OCI-LY7 (cell line): ENCODE measurements at regions not wholly inside any gene's neighbourhood (a gene's known extent, or its start where the extent isn't known, plus 50 kb on each side); places are given as distances from the start of the nearest gene placed in this dataset.

Experiments
- BruUV-seq: library from RNA; stranded (reverse); fragments of 400-500 nt; replicated peaks from 2 replicates; lab custom pipeline; 2021; lab: Mats Ljungman, UMichigan
- CTCF ChIA-PET: fragments of 300-600 bp; sonication (Branson Sonifier 250); formaldehyde crosslinking; loops from one replicate; lab custom pipeline; 2022; ENCODE audit warnings: antibody characterized with exemption; ENCODE audit not compliant: unreplicated experiment; lab: Charles Lee
- POLR2A ChIA-PET: fragments of 300-600 bp; sonication (Branson Sonifier 250); formaldehyde crosslinking; loops from one replicate; lab custom pipeline; 2022; ENCODE audit warnings: antibody characterized with exemption; lab: Charles Lee
- DNase-seq: peaks from one replicate; pipeline ENCODE4 v3.0.0-alpha.2; 2015; ENCODE audit warnings: low spot score
- H2AFZ ChIP-seq: fragments of 200-600 bp; sonication (generic), shearing (Covaris generic); 2 replicates; pipeline ENCODE4 v1.6.1; 2014; ENCODE audit warnings: mild to moderate bottlenecking, antibody characterized with exemption, low read length, moderate library complexity
- H3K27ac ChIP-seq: fragments of 200-600 bp; sonication (generic); 2 replicates; pipeline ENCODE4 v1.5.1; 2014; ENCODE audit warnings: mixed run types, low read depth, mild to moderate bottlenecking, moderate library complexity, low read length, inconsistent platforms; ENCODE audit not compliant: poor library complexity, severe bottlenecking
- H3K36me3 ChIP-seq: fragments of 200-600 bp; sonication (generic); 2 replicates; pipeline ENCODE4 v1.6.1; 2014; ENCODE audit warnings: mild to moderate bottlenecking, antibody characterized with exemption, low read length, moderate library complexity, mixed read lengths; ENCODE audit not compliant: insufficient read depth
- H3K4me1 ChIP-seq: fragments of 200-600 bp; sonication (generic); 2 replicates; pipeline ENCODE4 v1.5.1; 2014; ENCODE audit warnings: mild to moderate bottlenecking, low read length; ENCODE audit not compliant: insufficient read depth, poor library complexity, severe bottlenecking
- H3K4me2 ChIP-seq: fragments of 200-600 bp; sonication (generic); 2 replicates; pipeline ENCODE4 v1.6.1; 2014; ENCODE audit warnings: mild to moderate bottlenecking, low read length
- H3K4me3 ChIP-seq: fragments of 200-600 bp; sonication (generic); 2 replicates; pipeline ENCODE4 v1.5.1; 2014; ENCODE audit warnings: mild to moderate bottlenecking, low read depth, low read length; ENCODE audit not compliant: poor library complexity, severe bottlenecking
- H3K79me2 ChIP-seq: fragments of 200-600 bp; sonication (generic); 2 replicates; pipeline ENCODE4 v1.6.1; 2016; ENCODE audit warnings: low read depth, mild to moderate bottlenecking, low read length, moderate library complexity, mixed read lengths; ENCODE audit not compliant: insufficient read depth
- H3K9me2 ChIP-seq: fragments of 200-600 bp; sonication (generic); 2 replicates; pipeline ENCODE4 v1.6.1; 2016; ENCODE audit warnings: mild to moderate bottlenecking, low read length, mixed read lengths; ENCODE audit not compliant: insufficient read depth
- H3K9me3 ChIP-seq: fragments of 200-600 bp; sonication (generic); 2 replicates; pipeline ENCODE4 v1.6.1; 2014; ENCODE audit warnings: mild to moderate bottlenecking, mixed run types, low read length, mixed read lengths
- H4K20me1 ChIP-seq: fragments of 200-600 bp; sonication (generic); 2 replicates; pipeline ENCODE4 v1.6.1; 2014; ENCODE audit warnings: mild to moderate bottlenecking, antibody characterized with exemption, low read length, moderate library complexity, mixed read lengths; ENCODE audit not compliant: insufficient read depth
- EZH2phosphoT487 ChIP-seq: fragments of 200-600 bp; sonication (generic); IDR thresholded peaks from 2 replicates; pipeline ENCODE4 v1.6.1; 2018; ENCODE audit warnings: low read depth, borderline replicate concordance, mild to moderate bottlenecking, mixed run types, antibody characterized with exemption, low read length, moderate library complexity, mixed read lengths
- intact Hi-C: fragments of 100-400 bp; cut with micrococcal nuclease; formaldehyde crosslinking; loops from one replicate; pipeline ENCODE4 v1.10.0; 2022; ENCODE audit not compliant: unreplicated experiment
- TF ChIP-seq, protein P1 (sequence below): fragments of 200-600 bp; sonication (generic); conservative IDR thresholded peaks from 2 replicates; pipeline ENCODE4 v1.5.1; 2014; ENCODE audit warnings: mild to moderate bottlenecking, antibody characterized with exemption, low read length, moderate library complexity, mixed read lengths

DNA sequence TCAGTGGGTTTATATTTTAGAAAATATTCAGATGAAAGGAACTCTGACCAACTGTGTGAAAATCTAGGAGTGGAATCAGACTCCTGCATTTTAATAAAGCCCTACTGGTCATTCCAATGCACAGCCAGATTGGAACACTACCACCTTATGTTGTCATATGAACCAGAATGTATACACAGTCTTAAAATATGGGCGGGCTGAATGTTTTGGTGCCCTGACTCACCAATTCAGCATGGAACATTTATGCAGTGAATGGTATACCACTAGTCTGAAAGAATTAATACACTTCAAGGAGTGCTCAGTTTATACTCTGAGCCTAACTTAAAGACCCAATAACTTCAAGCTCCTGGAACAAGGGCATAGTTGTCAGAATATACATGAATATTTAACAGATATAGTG is 280.9 kb upstream of the TCF4 start:
- H3K4me3 ChIP-seq = no peak overlapping the region
- intact Hi-C loops = no loop called here
- H3K4me1 ChIP-seq = no peaks in the 10 kb centered on the region
- H3K36me3 ChIP-seq = no peaks in the 10 kb centered on the region
- no peaks in the 10 kb centered on the region for H4K20me1 ChIP-seq
- H2AFZ ChIP-seq = no peak overlapping the region
- H3K79me2 ChIP-seq = no peaks in the 10 kb centered on the region
- no peak for TF ChIP-seq EZH2phosphoT487
- TF ChIP-seq, protein P1, sequence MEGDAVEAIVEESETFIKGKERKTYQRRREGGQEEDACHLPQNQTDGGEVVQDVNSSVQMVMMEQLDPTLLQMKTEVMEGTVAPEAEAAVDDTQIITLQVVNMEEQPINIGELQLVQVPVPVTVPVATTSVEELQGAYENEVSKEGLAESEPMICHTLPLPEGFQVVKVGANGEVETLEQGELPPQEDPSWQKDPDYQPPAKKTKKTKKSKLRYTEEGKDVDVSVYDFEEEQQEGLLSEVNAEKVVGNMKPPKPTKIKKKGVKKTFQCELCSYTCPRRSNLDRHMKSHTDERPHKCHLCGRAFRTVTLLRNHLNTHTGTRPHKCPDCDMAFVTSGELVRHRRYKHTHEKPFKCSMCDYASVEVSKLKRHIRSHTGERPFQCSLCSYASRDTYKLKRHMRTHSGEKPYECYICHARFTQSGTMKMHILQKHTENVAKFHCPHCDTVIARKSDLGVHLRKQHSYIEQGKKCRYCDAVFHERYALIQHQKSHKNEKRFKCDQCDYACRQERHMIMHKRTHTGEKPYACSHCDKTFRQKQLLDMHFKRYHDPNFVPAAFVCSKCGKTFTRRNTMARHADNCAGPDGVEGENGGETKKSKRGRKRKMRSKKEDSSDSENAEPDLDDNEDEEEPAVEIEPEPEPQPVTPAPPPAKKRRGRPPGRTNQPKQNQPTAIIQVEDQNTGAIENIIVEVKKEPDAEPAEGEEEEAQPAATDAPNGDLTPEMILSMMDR = no peak
- ChIA-PET POLR2A (no interaction called here), CTCF (no interaction called here)
- H3K9me2 ChIP-seq = no peaks in the 10 kb centered on the region
- BruUV-seq = no TSS peak
- H3K27ac ChIP-seq = no peak overlapping the region
- no peaks in the 10 kb centered on the region for H3K9me3 ChIP-seq
- no peak for DNase-seq
- H3K4me2 ChIP-seq = no peak overlapping the region

DNA sequence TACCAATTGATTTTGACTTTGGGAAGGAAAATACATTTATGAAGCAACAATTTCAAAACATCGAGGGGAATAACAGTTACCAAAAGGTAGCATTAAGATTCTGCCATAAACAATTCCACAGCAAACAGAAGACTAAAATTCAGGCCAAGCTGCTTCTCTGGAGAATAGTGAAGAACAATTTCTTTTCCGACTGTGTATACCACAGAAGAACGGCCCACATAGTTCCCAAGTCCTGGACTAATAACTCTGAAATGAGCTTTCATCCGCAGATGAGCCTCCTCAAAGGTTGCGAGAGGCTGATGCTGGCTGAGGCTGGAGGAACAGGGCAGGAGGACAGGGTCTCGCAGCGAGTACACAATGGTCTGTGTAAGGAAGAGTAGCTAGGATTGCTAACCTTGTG is 278.9 kb upstream of the TCF4 start:
- CTCF ChIA-PET = no interaction called here
- Histone ChIP-seq H3K27ac (no peak overlapping the region), H3K4me2 (no peak overlapping the region), H2AFZ (no peak overlapping the region), H3K4me1 (no peaks in the 10 kb centered on the region), H3K9me3 (no peaks in the 10 kb centered on the region), H4K20me1 (no peaks in the 10 kb centered on the region), H3K9me2 (no peaks in the 10 kb centered on the region), H3K36me3 (no peaks in the 10 kb centered on the region), H3K4me3 (no peak overlapping the region), H3K79me2 (no peaks in the 10 kb centered on the region)
- TF ChIP-seq, protein P1 = no peak
- no peak for TF ChIP-seq EZH2phosphoT487
- DNase-seq = no peak
- POLR2A ChIA-PET = no interaction called here
- intact Hi-C loops = no loop called here
- no TSS peak for BruUV-seq

GRCh38 chr18:55866006-55866405 is 278.0 kb upstream of the TCF4 start:
- Histone ChIP-seq H3K4me3 (no peak overlapping the region), H2AFZ (no peak overlapping the region), H3K4me1 (no peaks in the 10 kb centered on the region), H4K20me1 (no peaks in the 10 kb centered on the region), H3K36me3 (no peaks in the 10 kb centered on the region), H3K9me2 (no peaks in the 10 kb centered on the region), H3K9me3 (no peaks in the 10 kb centered on the region), H3K4me2 (no peak overlapping the region), H3K27ac (no peak overlapping the region), H3K79me2 (no peaks in the 10 kb centered on the region)
- BruUV-seq = no TSS peak
- intact Hi-C loops = no loop called here
- no peak for TF ChIP-seq EZH2phosphoT487
- TF ChIP-seq, protein P1 = no peak
- CTCF ChIA-PET = no interaction called here
- DNase-seq = no peak
- POLR2A ChIA-PET = no interaction called here
